ENCODE measurements at regions not wholly inside any gene's neighbourhood (a gene's known extent, or its start where the extent isn't known, plus 50 kb on each side); places are given as distances from the start of the nearest gene placed in this dataset.

DNA sequence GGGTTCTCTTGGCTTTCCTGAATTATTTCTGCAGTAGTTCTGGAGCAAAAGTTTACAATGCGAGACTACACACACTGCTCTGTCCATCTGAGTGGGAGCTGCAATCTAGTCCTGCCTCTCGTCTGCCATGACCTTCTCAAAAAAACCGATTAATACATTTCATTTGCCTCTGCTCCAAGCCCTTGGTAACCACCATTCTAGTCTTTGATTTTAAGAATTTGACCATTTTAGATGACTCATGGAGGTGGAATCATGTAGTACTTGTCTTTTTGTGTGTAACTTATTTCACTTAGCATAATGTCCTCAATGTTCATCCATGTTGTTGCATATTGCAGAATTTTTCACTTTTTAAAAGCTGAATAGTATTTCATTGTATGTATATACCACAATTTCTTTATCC lies 356.9 kb downstream of the SV2B start:
- no TSS peak for BruUV-seq (replicated peaks)
- WGBS (ENCODE audit: insufficient coverage, low coverage, missing lambda C conversion rate), result 34% methylated on average over 3 of the region's 3 CpGs
- no peaks in the 10 kb centered on the region for H3K9me3 ChIP-seq (replicated peaks; ENCODE audit: control insufficient read depth, insufficient read depth, low read depth, low read length)
- no peak overlapping the region for H3K9ac ChIP-seq (ENCODE audit: insufficient read depth in 1 of 2, low read depth in 2 of 2, low read length in 2 of 2)
- intact Hi-C loops (cut with micrococcal nuclease), result no loop called here
- ChIA-PET CTCF (ENCODE audit: low intra/inter-chr PET ratio) (no interaction called here), POLR2A (no interaction called here)
- H3K27ac ChIP-seq (ENCODE audit: extremely low read depth, low read depth, low read length), result no peak overlapping the region
- H3K79me2 ChIP-seq (ENCODE audit: control insufficient read depth, insufficient read depth, low read length), result no peaks in the 10 kb centered on the region
- H3K27me3 ChIP-seq (ENCODE audit: control insufficient read depth in 2 of 2, insufficient read depth in 2 of 2, low read length in 2 of 2), result no peaks in the 10 kb centered on the region
- in situ Hi-C loops (cut with MboI), result no loop called here
- no peaks in the 10 kb centered on the region for H4K20me1 ChIP-seq (replicated peaks; ENCODE audit: control insufficient read depth, insufficient read depth, low read length)
- H3K4me1 ChIP-seq (replicated peaks in 1 of 2; ENCODE audit: control insufficient read depth in 2 of 2, insufficient read depth in 2 of 2, low read length in 2 of 2), result peaks cover 0 to 6% of the 10 kb centered on the region in 2 experiments; a peak in 1 of 5 replicates
- no peak overlapping the region for H3K4me3 ChIP-seq
- TF ChIP-seq SREBF1 (IDR thresholded peaks at IDR 0.05; ENCODE audit: borderline replicate concordance, low read depth, low read length), result no peak
- TF ChIP-seq KDM4B (IDR thresholded peaks at IDR 0.05; ENCODE audit: borderline replicate concordance in 2 of 2, low read depth in 1 of 2), result no peak
- TF ChIP-seq HMG20A (CRISPR knock-in tag; conservative IDR thresholded peaks at IDR 0.05), result no peak
- TF ChIP-seq MTA1 (IDR thresholded peaks at IDR 0.05; ENCODE audit: borderline replicate concordance), result no peak
- no peak for TF ChIP-seq ARHGAP35 (IDR thresholded peaks at IDR 0.05; ENCODE audit: partially characterized antibody)
- no peak for TF ChIP-seq GABPA (tag; conservative IDR thresholded peaks at IDR 0.05; ENCODE audit: low read depth)
- no peak for TF ChIP-seq SLC30A9 (CRISPR knock-in tag; IDR thresholded peaks at IDR 0.05)
- no peak for TF ChIP-seq NR3C1 (CRISPR knock-in tag; IDR thresholded peaks at IDR 0.05)
- no peak for TF ChIP-seq PCBP1 (IDR thresholded peaks at IDR 0.05; ENCODE audit: low read depth, low read length, poor library complexity, severe bottlenecking)
- no peak for TF ChIP-seq RBFOX2 (IDR thresholded peaks at IDR 0.05; ENCODE audit: low read depth, low read length)
- TF ChIP-seq, protein P1, sequence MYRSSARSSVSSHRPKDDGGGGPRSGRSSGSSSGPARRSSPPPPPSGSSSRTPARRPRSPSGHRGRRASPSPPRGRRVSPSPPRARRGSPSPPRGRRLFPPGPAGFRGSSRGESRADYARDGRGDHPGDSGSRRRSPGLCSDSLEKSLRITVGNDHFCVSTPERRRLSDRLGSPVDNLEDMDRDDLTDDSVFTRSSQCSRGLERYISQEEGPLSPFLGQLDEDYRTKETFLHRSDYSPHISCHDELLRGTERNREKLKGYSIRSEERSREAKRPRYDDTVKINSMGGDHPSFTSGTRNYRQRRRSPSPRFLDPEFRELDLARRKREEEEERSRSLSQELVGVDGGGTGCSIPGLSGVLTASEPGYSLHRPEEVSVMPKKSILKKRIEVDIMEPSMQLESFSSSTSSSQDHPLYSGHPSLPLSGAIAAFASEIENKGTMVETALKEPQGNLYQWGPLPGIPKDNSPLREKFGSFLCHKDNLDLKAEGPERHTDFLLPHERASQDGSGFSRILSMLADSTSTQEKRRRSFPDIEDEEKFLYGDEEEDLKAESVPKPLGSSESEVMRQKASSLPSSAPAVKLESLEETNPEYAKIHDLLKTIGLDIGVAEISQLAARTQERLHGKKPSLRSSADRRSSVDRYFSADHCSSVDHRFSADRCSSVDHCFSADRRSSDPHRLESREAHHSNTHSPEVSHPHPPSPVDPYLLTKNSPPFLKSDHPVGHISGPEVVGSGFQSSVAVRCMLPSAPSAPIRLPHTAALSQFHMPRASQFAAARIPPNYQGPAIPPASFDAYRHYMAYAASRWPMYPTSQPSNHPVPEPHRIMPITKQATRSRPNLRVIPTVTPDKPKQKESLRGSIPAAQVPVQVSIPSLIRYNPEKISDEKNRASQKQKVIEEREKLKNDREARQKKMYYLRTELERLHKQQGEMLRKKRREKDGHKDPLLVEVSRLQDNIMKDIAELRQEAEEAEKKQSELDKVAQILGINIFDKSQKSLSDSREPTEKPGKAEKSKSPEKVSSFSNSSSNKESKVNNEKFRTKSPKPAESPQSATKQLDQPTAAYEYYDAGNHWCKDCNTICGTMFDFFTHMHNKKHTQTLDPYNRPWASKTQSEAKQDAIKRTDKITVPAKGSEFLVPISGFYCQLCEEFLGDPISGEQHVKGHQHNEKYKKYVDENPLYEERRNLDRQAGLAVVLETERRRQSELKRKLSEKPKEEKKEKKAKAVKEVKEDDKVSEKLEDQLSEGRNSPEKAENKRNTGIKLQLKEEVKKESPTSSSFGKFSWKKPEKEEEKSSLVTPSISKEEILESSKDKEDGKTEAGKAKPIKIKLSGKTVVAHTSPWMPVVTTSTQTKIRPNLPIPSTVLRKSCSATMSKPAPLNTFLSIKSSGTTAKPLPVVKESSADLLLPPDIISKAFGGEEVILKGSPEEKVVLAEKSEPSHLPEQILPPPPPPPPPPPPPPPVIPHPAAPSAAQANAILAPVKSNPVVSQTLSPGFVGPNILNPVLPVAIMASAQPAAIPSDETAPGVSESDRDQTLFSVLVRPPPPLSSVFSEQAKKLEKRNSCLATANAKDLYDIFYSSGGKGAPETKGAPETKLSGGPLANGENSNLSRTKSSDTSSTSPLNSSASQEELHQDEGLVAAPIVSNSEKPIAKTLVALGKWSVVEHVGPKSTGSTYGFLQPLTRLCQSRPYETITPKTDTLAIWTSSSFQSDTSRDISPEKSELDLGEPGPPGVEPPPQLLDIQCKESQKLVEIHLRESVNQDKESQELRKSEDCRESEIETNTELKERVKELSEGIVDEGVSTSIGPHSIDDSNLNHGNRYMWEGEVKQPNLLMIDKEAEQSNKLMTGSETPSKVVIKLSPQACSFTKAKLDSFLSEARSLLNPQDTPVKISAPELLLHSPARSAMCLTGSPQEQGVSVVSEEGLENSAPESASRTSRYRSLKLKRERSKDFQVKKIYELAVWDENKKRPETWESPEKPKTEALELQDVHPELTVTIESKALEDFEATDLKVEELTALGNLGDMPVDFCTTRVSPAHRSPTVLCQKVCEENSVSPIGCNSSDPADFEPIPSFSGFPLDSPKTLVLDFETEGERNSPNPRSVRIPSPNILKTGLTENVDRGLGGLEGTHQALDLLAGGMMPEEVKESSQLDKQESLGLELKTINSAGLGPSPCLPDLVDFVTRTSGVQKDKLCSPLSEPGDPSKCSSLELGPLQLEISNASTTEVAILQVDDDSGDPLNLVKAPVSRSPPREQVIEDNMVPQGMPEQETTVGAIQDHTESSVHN (IDR thresholded peaks at IDR 0.05; ENCODE audit: borderline replicate concordance in 1 of 2, low read depth in 1 of 2), result no peak
- no peak for TF ChIP-seq TAL1 (IDR thresholded peaks at IDR 0.05)
- H3K36me3 ChIP-seq (ENCODE audit: control insufficient read depth, insufficient read depth, low read length), result no peaks in the 10 kb centered on the region
- ATAC-seq (no peak), DNase-seq (ENCODE audit: extremely low read depth in 1 of 4, low spot score in 3 of 4) (no peak), FAIRE-seq (no peak)
- H2AFZ ChIP-seq (ENCODE audit: low read depth, low read length), result no peak overlapping the region; the same call in 1 of the 2 replicates
- no peaks in the 10 kb centered on the region for H3K9me1 ChIP-seq (ENCODE audit: control insufficient read depth, insufficient read depth, low read length)
- H3K4me2 ChIP-seq (ENCODE audit: insufficient read depth, low read length), result no peak overlapping the region
